GM23338 (cell line): ENCODE measurements at regions not wholly inside any gene's neighbourhood (a gene's known extent, or its start where the extent isn't known, plus 50 kb on each side); places are given as distances from the start of the nearest gene placed in this dataset.

ENCODE experiments used
- ATAC-seq: fragments of 200-7000 bp; cut with Tn5 transposase; 3 replicates; pipeline ENCODE4 v1.9.1; 2020
- DNase-seq: peaks from one replicate; pipeline ENCODE4 v3.0.0-alpha.2; 2015; ENCODE audit warnings: low spot score
- H2AFZ ChIP-seq: fragments of 200-600 bp; sonication (generic); 2 replicates; pipeline ENCODE4 v1.8.0; 2016; ENCODE audit warnings: antibody characterized with exemption, mild to moderate bottlenecking, moderate library complexity
- H3F3A ChIP-seq: fragments of 200-600 bp; sonication (generic); replicated peaks from 2 replicates; pipeline ENCODE4 v1.8.0; 2017; ENCODE audit warnings: antibody characterized with exemption, mixed run types, low read depth
- H3K27ac ChIP-seq: fragments of 200-600 bp; sonication (generic); 2 replicates; pipeline ENCODE4 v1.6.1; 2016; ENCODE audit warnings: low read depth
- H3K27me3 ChIP-seq: fragments of 200-600 bp; sonication (generic); 2 replicates; pipeline ENCODE4 v1.8.0; 2016; ENCODE audit warnings: mild to moderate bottlenecking, mixed run types, moderate library complexity; ENCODE audit not compliant: insufficient read depth
- H3K36me3 ChIP-seq: fragments of 200-600 bp; sonication (generic); 2 replicates; pipeline ENCODE4 v1.8.0; 2016; ENCODE audit warnings: mild to moderate bottlenecking; ENCODE audit not compliant: insufficient read depth
- H3K4me1 ChIP-seq: fragments of 200-600 bp; sonication (generic); 2 replicates; pipeline ENCODE4 v1.8.0; 2016; ENCODE audit warnings: mild to moderate bottlenecking, moderate library complexity; ENCODE audit not compliant: insufficient read depth
- H3K4me2 ChIP-seq: fragments of 200-600 bp; sonication (generic); 2 replicates; pipeline ENCODE4 v1.7.1; 2017; ENCODE audit warnings: mixed run types
- H3K4me3 ChIP-seq: fragments of 200-600 bp; sonication (generic); 2 replicates; pipeline ENCODE4 v1.6.1; 2016; ENCODE audit warnings: mixed run types
- H3K79me2 ChIP-seq: fragments of 200-600 bp; sonication (generic); replicated peaks from 2 replicates; pipeline ENCODE4 v1.8.0; 2017; ENCODE audit warnings: mild to moderate bottlenecking; ENCODE audit not compliant: insufficient read depth
- H3K9me2 ChIP-seq: fragments of 200-600 bp; sonication (generic); 2 replicates; pipeline ENCODE4 v1.8.0; 2017; ENCODE audit not compliant: insufficient read depth
- H4K20me1 ChIP-seq: fragments of 200-600 bp; sonication (generic); replicated peaks from 2 replicates; pipeline ENCODE4 v1.8.0; 2017; ENCODE audit warnings: mild to moderate bottlenecking; ENCODE audit not compliant: insufficient read depth
- H3K27ac Mint-ChIP-seq: 2 replicates; pipeline ENCODE4 v1.8.0; 2020; ENCODE audit warnings: inconsistent platforms, mild to moderate bottlenecking, moderate library complexity, mixed read lengths
- H3K27me3 Mint-ChIP-seq: 3 replicates; pipeline ENCODE4 v1.8.0; 2022; ENCODE audit warnings: low read depth, mild to moderate bottlenecking, moderate library complexity, mixed read lengths, inconsistent platforms; ENCODE audit not compliant: insufficient read depth, poor library complexity
- H3K36me3 Mint-ChIP-seq: 3 replicates; pipeline ENCODE4 v1.8.0; 2021; ENCODE audit warnings: low read depth, mild to moderate bottlenecking, inconsistent platforms, moderate library complexity, mixed read lengths
- H3K4me1 Mint-ChIP-seq: 3 replicates; pipeline ENCODE4 v1.8.0; 2020; ENCODE audit warnings: mild to moderate bottlenecking, inconsistent platforms, mixed read lengths
- H3K4me3 Mint-ChIP-seq: 3 replicates; pipeline ENCODE4 v1.8.0; 2021; ENCODE audit warnings: moderate library complexity, mild to moderate bottlenecking, inconsistent platforms, mixed read lengths
- H3K9me3 Mint-ChIP-seq: 3 replicates; pipeline ENCODE4 v1.8.0; 2020; ENCODE audit warnings: moderate library complexity, mild to moderate bottlenecking, inconsistent platforms, mixed read lengths
- CREB1 ChIP-seq: fragments of 250-450 bp; sonication (Bioruptor Pico); IDR thresholded peaks from 2 replicates; pipeline ENCODE4 v1.5.0; 2020; ENCODE audit warnings: low read depth, mild to moderate bottlenecking, moderate library complexity
- CTCF ChIP-seq, 2 experiments: fragments of 200-600 bp in 1 of 2; sonication (generic) in 1 of 2; conservative IDR thresholded peaks; 2 replicates each; pipeline versions ENCODE4 v1.5.1 to v1.6.1; 2016 to 2017; ENCODE audit warnings: antibody characterized with exemption in 2 of 2, low read depth in 2 of 2, mild to moderate bottlenecking in 2 of 2, moderate library complexity in 1 of 2
- EZH2 ChIP-seq: fragments of 200-600 bp; sonication (generic); IDR thresholded peaks from one replicate; pipeline ENCODE4 v1.8.0; 2017; ENCODE audit warnings: antibody characterized with exemption, mild to moderate bottlenecking, low read depth; ENCODE audit not compliant: unreplicated experiment
- EZH2phosphoT487 ChIP-seq: fragments of 200-600 bp; sonication (generic); IDR thresholded peaks from one replicate; pipeline ENCODE4 v1.8.1; 2018; ENCODE audit warnings: antibody characterized with exemption; ENCODE audit not compliant: unreplicated experiment
- JUNB ChIP-seq: IDR thresholded peaks from one replicate; pipeline ENCODE4 v1.6.1; 2016; ENCODE audit warnings: antibody characterized with exemption; ENCODE audit not compliant: unreplicated experiment
- NANOG ChIP-seq: IDR thresholded peaks from 2 replicates; pipeline ENCODE4 v1.6.1; 2016; ENCODE audit warnings: antibody characterized with exemption, borderline replicate concordance
- POLR2AphosphoS5 ChIP-seq: IDR thresholded peaks from 2 replicates; pipeline ENCODE4 v1.6.1; 2016; ENCODE audit warnings: antibody characterized with exemption, low read depth
- REST ChIP-seq: IDR thresholded peaks from one replicate; pipeline ENCODE4 v1.6.1; 2018; ENCODE audit warnings: antibody characterized with exemption; ENCODE audit not compliant: unreplicated experiment
- STAT1 ChIP-seq: IDR thresholded peaks from one replicate; pipeline ENCODE4 v1.6.1; 2016; ENCODE audit warnings: antibody characterized with exemption; ENCODE audit not compliant: unreplicated experiment
- ZNF114 ChIP-seq: fragments of 250-450 bp; sonication (Bioruptor Pico); IDR thresholded peaks from 2 replicates; pipeline ENCODE4 v1.5.0; 2020; ENCODE audit warnings: mild to moderate bottlenecking, moderate library complexity
- ZNF331 ChIP-seq: fragments of 250-450 bp; sonication (Bioruptor Pico); IDR thresholded peaks from 2 replicates; pipeline ENCODE4 v1.5.0; 2020; ENCODE audit warnings: low read depth, mild to moderate bottlenecking, moderate library complexity
- TF ChIP-seq, protein P1 (sequence below): IDR thresholded peaks from 2 replicates; pipeline ENCODE4 v1.6.1; 2016; ENCODE audit warnings: antibody characterized with exemption

GRCh38 chr18:24802456-24802855 is 342.0 kb downstream of the HRH4 start (continued):
- TF ChIP-seq, protein P1, sequence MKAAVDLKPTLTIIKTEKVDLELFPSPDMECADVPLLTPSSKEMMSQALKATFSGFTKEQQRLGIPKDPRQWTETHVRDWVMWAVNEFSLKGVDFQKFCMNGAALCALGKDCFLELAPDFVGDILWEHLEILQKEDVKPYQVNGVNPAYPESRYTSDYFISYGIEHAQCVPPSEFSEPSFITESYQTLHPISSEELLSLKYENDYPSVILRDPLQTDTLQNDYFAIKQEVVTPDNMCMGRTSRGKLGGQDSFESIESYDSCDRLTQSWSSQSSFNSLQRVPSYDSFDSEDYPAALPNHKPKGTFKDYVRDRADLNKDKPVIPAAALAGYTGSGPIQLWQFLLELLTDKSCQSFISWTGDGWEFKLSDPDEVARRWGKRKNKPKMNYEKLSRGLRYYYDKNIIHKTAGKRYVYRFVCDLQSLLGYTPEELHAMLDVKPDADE, result no peak
- TF ChIP-seq STAT1 (no peak), EZH2phosphoT487 (no peak), REST (no peak), CTCF (conservative IDR thresholded peaks at IDR 0.05; ENCODE audit: low read depth in 2 of 2) (no peak), EZH2 (no peak), ZNF114 (no peak), POLR2AphosphoS5 (no peak), CREB1 (CRISPR knock-in tag) (no peak), ZNF331 (CRISPR knock-in tag) (no peak)

- no peaks in the 10 kb centered on the region for H3K27me3 ChIP-seq
- H3K36me3 Mint-ChIP-seq, result peaks cover 7% of the 10 kb centered on the region; the same call in 1 of the 3 replicates
Observed at GRCh38 chr18:24805156-24805555, 344.7 kb downstream of the HRH4 start.

More at GRCh38 chr18:24805156-24805555, 344.7 kb downstream of the HRH4 start:
- TF ChIP-seq EZH2, result no peak
- no peak for TF ChIP-seq CTCF (conservative IDR thresholded peaks at IDR 0.05; ENCODE audit: low read depth in 2 of 2)
- no peak for TF ChIP-seq EZH2phosphoT487
- TF ChIP-seq, protein P1, result no peak
- no peak for TF ChIP-seq NANOG
- no peak for TF ChIP-seq STAT1
- no peak for TF ChIP-seq JUNB
- TF ChIP-seq CREB1 (CRISPR knock-in tag), result no peak
- Mint-ChIP-seq H3K4me3 (no peak overlapping the region), H3K27ac (no peak overlapping the region), H3K9me3 (peaks cover 15% of the 10 kb centered on the region), H3K27me3 (peaks cover 2% of the 10 kb centered on the region), H3K4me1 (no peaks in the 10 kb centered on the region)
- H3K4me1 ChIP-seq, result no peaks in the 10 kb centered on the region
- no peaks in the 10 kb centered on the region for H3K36me3 ChIP-seq
- DNase-seq (no peak), ATAC-seq (no peak)
- no peaks in the 10 kb centered on the region for H4K20me1 ChIP-seq
- no peak overlapping the region for H3K4me2 ChIP-seq
- no peak overlapping the region for H3K27ac ChIP-seq
- no peaks in the 10 kb centered on the region for H3F3A ChIP-seq
- no peaks in the 10 kb centered on the region for H3K79me2 ChIP-seq
- no peak overlapping the region for H3K4me3 ChIP-seq
- no peak overlapping the region for H2AFZ ChIP-seq
- no peaks in the 10 kb centered on the region; the same call in 1 of the 2 replicates for H3K9me2 ChIP-seq
